Heart left ventricle (tissue), 13 donors: ENCODE measurements at regions not wholly inside any gene's neighbourhood (a gene's known extent, or its start where the extent isn't known, plus 50 kb on each side); places are given as distances from the start of the nearest gene placed in this dataset.

ENCODE experiments used
- POLR2A ChIP-seq, 2 donors: fragments of 450-650 bp; IDR thresholded peaks; one replicate each; pipeline ENCODE4 v1.6.1; 2017; ENCODE audit warnings: antibody characterized with exemption in 2 of 2, mild to moderate bottlenecking in 2 of 2, moderate library complexity in 2 of 2
- TF ChIP-seq, protein P1 (sequence below), 12 donors: fragments of 200-600 bp; sonication (generic) in 4 of 12; IDR thresholded peaks; one replicate each; pipeline versions ENCODE4 v1.5.0 to v1.8.0; 2018 to 2022; ENCODE audit warnings: antibody characterized with exemption in 12 of 12, mild to moderate bottlenecking in 5 of 12
- donor health status: ischemic (EF 13 %, LVEDD 7.1; RV severe dilation, severe dysfunction).
- donor health status: DM: no; HTN: yes; CAD: no.
- donor health status: DM: no; HTN: no; CAD: no.
- donor health status: ischemic (EF 25% LVEDD 6.9; RV normal size, moderate dysfunction).
- donor health status: ischemic (EF 25% LVEDD 5.7; RV mildly dilated, moderate dysfunction).
- donor health status: ischemic (EF 35%, LVEDD 5.7; RV mildly dilated, moderate dysfunction).
- donor health status: nonischemic (EF 11% LVEDD 7.7; RV severe dilation, severe dysfunction).
- donor health status: DM: yes; HTN: yes; CAD: no.
- donor health status: PGD.
- donor health status: ischemic (EF 29% LVEDD 5.4; RV normal size, mild dysfunction).
- donor health status: nonischemic (EF 23%, LVEDD 6.1; RV moderate dilation, normal function).

- TF ChIP-seq POLR2A (IDR thresholded peaks at IDR 0.05), result no peak
- TF ChIP-seq, protein P1, sequence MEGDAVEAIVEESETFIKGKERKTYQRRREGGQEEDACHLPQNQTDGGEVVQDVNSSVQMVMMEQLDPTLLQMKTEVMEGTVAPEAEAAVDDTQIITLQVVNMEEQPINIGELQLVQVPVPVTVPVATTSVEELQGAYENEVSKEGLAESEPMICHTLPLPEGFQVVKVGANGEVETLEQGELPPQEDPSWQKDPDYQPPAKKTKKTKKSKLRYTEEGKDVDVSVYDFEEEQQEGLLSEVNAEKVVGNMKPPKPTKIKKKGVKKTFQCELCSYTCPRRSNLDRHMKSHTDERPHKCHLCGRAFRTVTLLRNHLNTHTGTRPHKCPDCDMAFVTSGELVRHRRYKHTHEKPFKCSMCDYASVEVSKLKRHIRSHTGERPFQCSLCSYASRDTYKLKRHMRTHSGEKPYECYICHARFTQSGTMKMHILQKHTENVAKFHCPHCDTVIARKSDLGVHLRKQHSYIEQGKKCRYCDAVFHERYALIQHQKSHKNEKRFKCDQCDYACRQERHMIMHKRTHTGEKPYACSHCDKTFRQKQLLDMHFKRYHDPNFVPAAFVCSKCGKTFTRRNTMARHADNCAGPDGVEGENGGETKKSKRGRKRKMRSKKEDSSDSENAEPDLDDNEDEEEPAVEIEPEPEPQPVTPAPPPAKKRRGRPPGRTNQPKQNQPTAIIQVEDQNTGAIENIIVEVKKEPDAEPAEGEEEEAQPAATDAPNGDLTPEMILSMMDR (IDR thresholded peaks at IDR 0.05), result no peak
Observed at GRCh38 chr7:110322796-110323195, 768.1 kb upstream of the LRRN3 start.
